PC-9 (cell line): ENCODE measurements at regions not wholly inside any gene's neighbourhood (a gene's known extent, or its start where the extent isn't known, plus 50 kb on each side); places are given as distances from the start of the nearest gene placed in this dataset.
"Not testable (repeated sequence)": the region's sequence is repeated elsewhere in the genome, so short reads cannot be mapped to it uniquely, and the experiment has no call there.

Experiments used
- BruUV-seq: library from RNA; stranded (reverse); fragments of 400-500 nt; replicated peaks from 2 replicates; lab custom pipeline; 2021; lab: Mats Ljungman, UMichigan
- CTCF ChIA-PET: fragments of 300-600 bp; sonication (Branson Sonifier 250); formaldehyde crosslinking; loops from one replicate; lab custom pipeline; 2022; ENCODE audit warnings: antibody characterized with exemption; lab: Charles Lee
- POLR2A ChIA-PET: fragments of 300-600 bp; sonication (Branson Sonifier 250); formaldehyde crosslinking; loops from one replicate; lab custom pipeline; 2022; ENCODE audit warnings: antibody characterized with exemption; ENCODE audit not compliant: unreplicated experiment; lab: Charles Lee
- DNase-seq, 2 experiments: peaks; one replicate each; pipeline versions ENCODE4 v3.0.0 to v3.0.0-alpha.2; 2015 to 2022; ENCODE audit warnings: mixed read lengths in 1 of 2
- H2AFZ ChIP-seq: fragments of 200-600 bp; sonication (generic); 2 replicates; pipeline ENCODE4 v1.8.1; 2017; ENCODE audit warnings: antibody characterized with exemption
- H3F3A ChIP-seq: fragments of 200-600 bp; sonication (generic); 2 replicates; pipeline ENCODE4 v1.8.1; 2017; ENCODE audit warnings: antibody characterized with exemption, mild to moderate bottlenecking, low read depth; ENCODE audit not compliant: insufficient read depth
- H3K27ac ChIP-seq: fragments of 200-600 bp; sonication (generic); 2 replicates; pipeline ENCODE4 v1.6.1; 2016; ENCODE audit warnings: mixed run types
- H3K27me3 ChIP-seq: fragments of 200-600 bp; sonication (generic); 2 replicates; pipeline ENCODE4 v1.6.1; 2016; ENCODE audit warnings: low read depth, mixed run types; ENCODE audit not compliant: insufficient read depth
- H3K36me3 ChIP-seq: fragments of 200-600 bp; sonication (generic); 2 replicates; pipeline ENCODE4 v1.6.1; 2016; ENCODE audit warnings: low read depth, mixed run types
- H3K4me1 ChIP-seq: fragments of 200-600 bp; sonication (generic); replicated peaks from 2 replicates; pipeline ENCODE4 v1.6.1; 2016; ENCODE audit warnings: mixed run types; ENCODE audit not compliant: insufficient read depth
- H3K4me2 ChIP-seq: fragments of 200-600 bp; sonication (generic); 2 replicates; pipeline ENCODE4 v1.6.1; 2017; ENCODE audit warnings: mixed run types
- H3K4me3 ChIP-seq: fragments of 200-600 bp; sonication (generic); 2 replicates; pipeline ENCODE4 v1.6.1; 2016; ENCODE audit warnings: mixed run types
- H3K79me2 ChIP-seq: fragments of 200-600 bp; sonication (generic); 2 replicates; pipeline ENCODE4 v1.6.1; 2017; ENCODE audit warnings: low read depth, mixed run types
- H3K9me2 ChIP-seq: fragments of 200-600 bp; sonication (generic); 2 replicates; pipeline ENCODE4 v1.8.1; 2017; ENCODE audit warnings: mild to moderate bottlenecking; ENCODE audit not compliant: insufficient read depth
- H3K9me3 ChIP-seq: fragments of 200-600 bp; sonication (generic); 2 replicates; pipeline ENCODE4 v1.8.1; 2016; ENCODE audit warnings: low read depth; ENCODE audit not compliant: insufficient read depth
- H4K20me1 ChIP-seq: fragments of 200-600 bp; sonication (generic); 2 replicates; pipeline ENCODE4 v1.8.1; 2017; ENCODE audit not compliant: insufficient read depth
- EZH2 ChIP-seq: fragments of 200-600 bp; sonication (generic); IDR thresholded peaks from 2 replicates; pipeline ENCODE4 v1.8.0; 2017; ENCODE audit warnings: antibody characterized with exemption, low read depth
- intact Hi-C: fragments of 100-400 bp; cut with micrococcal nuclease; formaldehyde crosslinking; loops from one replicate; pipeline ENCODE4 v1.10.0; 2022; ENCODE audit not compliant: unreplicated experiment
- TF ChIP-seq, protein P1 (sequence below): fragments of 200-600 bp; sonication (generic); conservative IDR thresholded peaks from 2 replicates; pipeline ENCODE4 v1.6.1; 2017; ENCODE audit warnings: mixed run types, antibody characterized with exemption, mild to moderate bottlenecking, moderate library complexity

DNA sequence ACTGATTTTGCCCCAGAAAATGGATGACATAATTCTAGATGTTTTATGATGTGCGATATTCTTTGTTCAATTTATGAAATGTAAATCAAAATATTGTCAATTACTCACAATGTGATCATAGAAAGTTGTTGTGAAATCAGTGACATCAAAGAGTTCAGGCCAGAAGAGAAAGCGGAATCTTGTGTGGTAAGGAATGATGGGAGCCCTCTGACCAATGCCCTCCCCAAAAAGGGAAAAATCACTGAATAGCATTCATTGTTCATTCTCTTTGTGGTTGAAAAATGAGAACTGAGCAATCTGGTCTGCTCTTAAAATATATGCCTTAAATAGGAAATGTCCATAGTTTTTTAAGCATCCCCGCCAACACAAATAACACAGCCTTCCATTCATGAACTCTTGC is 247.1 kb upstream of the GRIK2 start:
- DNase-seq, result no peak
- H2AFZ ChIP-seq, result no peak overlapping the region
- BruUV-seq, result no TSS peak
- intact Hi-C loops, result no loop called here
- ChIA-PET CTCF (no interaction called here), POLR2A (no interaction called here)
- H3K4me1 ChIP-seq, result no peaks in the 10 kb centered on the region
- no peaks in the 10 kb centered on the region; the same call in 1 of the 2 replicates for H3K9me3 ChIP-seq
- no peak for TF ChIP-seq EZH2
- TF ChIP-seq, protein P1, sequence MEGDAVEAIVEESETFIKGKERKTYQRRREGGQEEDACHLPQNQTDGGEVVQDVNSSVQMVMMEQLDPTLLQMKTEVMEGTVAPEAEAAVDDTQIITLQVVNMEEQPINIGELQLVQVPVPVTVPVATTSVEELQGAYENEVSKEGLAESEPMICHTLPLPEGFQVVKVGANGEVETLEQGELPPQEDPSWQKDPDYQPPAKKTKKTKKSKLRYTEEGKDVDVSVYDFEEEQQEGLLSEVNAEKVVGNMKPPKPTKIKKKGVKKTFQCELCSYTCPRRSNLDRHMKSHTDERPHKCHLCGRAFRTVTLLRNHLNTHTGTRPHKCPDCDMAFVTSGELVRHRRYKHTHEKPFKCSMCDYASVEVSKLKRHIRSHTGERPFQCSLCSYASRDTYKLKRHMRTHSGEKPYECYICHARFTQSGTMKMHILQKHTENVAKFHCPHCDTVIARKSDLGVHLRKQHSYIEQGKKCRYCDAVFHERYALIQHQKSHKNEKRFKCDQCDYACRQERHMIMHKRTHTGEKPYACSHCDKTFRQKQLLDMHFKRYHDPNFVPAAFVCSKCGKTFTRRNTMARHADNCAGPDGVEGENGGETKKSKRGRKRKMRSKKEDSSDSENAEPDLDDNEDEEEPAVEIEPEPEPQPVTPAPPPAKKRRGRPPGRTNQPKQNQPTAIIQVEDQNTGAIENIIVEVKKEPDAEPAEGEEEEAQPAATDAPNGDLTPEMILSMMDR, result no peak
- no peaks in the 10 kb centered on the region for H3K79me2 ChIP-seq
- no peaks in the 10 kb centered on the region for H3K9me2 ChIP-seq
- no peak overlapping the region for H3K27ac ChIP-seq
- H4K20me1 ChIP-seq, result no peaks in the 10 kb centered on the region
- H3F3A ChIP-seq, result no peaks in the 10 kb centered on the region
- H3K4me3 ChIP-seq, result no peak overlapping the region
- H3K4me2 ChIP-seq, result no peak overlapping the region
- no peaks in the 10 kb centered on the region for H3K27me3 ChIP-seq
- H3K36me3 ChIP-seq, result no peaks in the 10 kb centered on the region

DNA sequence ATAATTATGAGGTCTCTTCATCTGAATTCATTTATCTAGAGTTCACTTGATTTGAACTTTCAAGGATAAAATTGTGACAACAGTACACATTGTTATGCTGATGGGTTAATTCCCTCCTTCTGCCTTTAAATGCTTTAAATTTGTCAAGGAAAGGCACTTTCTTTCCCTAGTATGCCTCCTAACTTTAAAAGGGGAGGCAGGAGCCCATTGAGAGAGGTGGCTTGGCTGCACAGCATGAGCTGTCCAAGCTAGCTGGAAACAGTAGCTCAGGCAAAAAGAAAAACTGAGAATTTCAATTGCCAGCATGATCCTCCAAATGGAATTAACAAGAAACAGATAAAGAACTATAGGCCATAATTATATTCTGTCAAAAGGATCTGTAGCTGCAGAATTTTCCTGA is 243.3 kb upstream of the GRIK2 start:
- TF ChIP-seq EZH2, result no peak
- TF ChIP-seq, protein P1, result no peak
- no TSS peak for BruUV-seq

DNA sequence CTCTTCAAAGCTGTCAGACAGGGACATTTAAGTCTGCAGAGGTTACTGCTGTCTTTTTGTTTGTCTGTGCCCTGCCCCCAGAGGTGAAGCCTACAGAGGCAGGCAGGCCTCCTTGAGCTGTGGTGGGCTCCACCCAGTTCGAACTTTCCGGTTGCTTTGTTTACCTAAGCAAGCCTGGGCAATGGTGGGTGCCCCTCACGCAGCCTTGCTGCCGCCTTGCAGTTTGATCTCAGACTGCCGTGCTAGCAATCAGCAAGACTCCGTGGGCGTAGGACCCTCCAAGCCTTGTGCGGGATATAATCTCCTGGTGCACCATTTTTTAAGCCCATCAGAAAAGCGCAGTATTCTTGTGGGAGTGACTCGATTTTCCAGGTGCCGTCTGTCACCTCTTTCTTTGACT is 235.9 kb upstream of the GRIK2 start:
- H3K4me1 ChIP-seq, H3K27ac ChIP-seq, H3F3A ChIP-seq, H4K20me1 ChIP-seq, CTCF ChIA-PET, H3K4me2 ChIP-seq, H3K9me2 ChIP-seq, H3K36me3 ChIP-seq, DNase-seq, H3K27me3 ChIP-seq, H2AFZ ChIP-seq, POLR2A ChIA-PET, H3K4me3 ChIP-seq, BruUV-seq, H3K79me2 ChIP-seq, H3K9me3 ChIP-seq, intact Hi-C loops: not testable (repeated sequence)

More for the DNA sequence above, 243.3 kb upstream of the GRIK2 start:
- intact Hi-C loops, result no loop called here
- Histone ChIP-seq H3F3A (no peaks in the 10 kb centered on the region), H3K27ac (no peak overlapping the region), H2AFZ (no peak overlapping the region), H3K9me2 (no peaks in the 10 kb centered on the region), H3K9me3 (no peaks in the 10 kb centered on the region; the same call in 1 of the 2 replicates), H3K4me1 (no peaks in the 10 kb centered on the region), H3K27me3 (no peaks in the 10 kb centered on the region), H3K4me2 (no peak overlapping the region), H3K4me3 (no peak overlapping the region), H3K36me3 (no peaks in the 10 kb centered on the region), H3K79me2 (no peaks in the 10 kb centered on the region), H4K20me1 (no peaks in the 10 kb centered on the region)
- POLR2A ChIA-PET, result no interaction called here
- CTCF ChIA-PET, result no interaction called here
- DNase-seq, result no peak

DNA sequence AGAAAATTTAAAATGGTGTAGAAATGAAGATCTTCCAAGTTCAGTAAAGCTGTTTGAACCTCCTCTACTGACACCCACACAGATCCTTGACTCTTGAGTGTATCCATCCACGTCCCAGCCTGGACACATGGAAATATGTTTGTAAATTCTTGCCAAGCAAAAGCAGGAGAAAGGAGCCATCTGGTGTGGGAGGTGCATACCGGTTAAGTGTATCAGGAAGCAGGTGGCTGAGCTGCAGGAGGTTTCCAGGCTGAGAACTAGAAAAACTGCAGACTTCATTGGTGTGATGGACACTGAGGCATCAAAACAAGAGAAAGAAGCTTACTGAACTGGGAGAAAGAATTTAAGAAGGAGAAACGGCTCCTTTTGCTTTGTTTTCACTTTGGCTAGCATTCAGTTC is 229.9 kb upstream of the GRIK2 start:
- POLR2A ChIA-PET, result no interaction called here
- no peaks in the 10 kb centered on the region for H4K20me1 ChIP-seq
- H2AFZ ChIP-seq, result 0 out of 2 replicates have a peak overlapping the region, but pooled peaks have one; percentile 14
- H3K36me3 ChIP-seq, result no peaks in the 10 kb centered on the region
- H3K9me3 ChIP-seq, result no peaks in the 10 kb centered on the region
- no peak for DNase-seq
- no peaks in the 10 kb centered on the region for H3F3A ChIP-seq
- H3K27me3 ChIP-seq, result no peaks in the 10 kb centered on the region
- intact Hi-C loops, result no loop called here
- no peak for TF ChIP-seq EZH2
- TF ChIP-seq, protein P1, result no peak
- H3K4me1 ChIP-seq, result no peaks in the 10 kb centered on the region
- no peak overlapping the region for H3K4me3 ChIP-seq
- peaks cover 3% of the 10 kb centered on the region; the same call in 1 of the 2 replicates for H3K9me2 ChIP-seq
- no peak overlapping the region for H3K4me2 ChIP-seq
- no peaks in the 10 kb centered on the region for H3K79me2 ChIP-seq
- CTCF ChIA-PET, result interaction anchor here (0.6 kb wide), 1 partner anchor 120 kb away, joined by 4 read pairs; no protein-coding TSS in a partner anchor
- no TSS peak for BruUV-seq
- no peak overlapping the region for H3K27ac ChIP-seq
